H9 (cell line): ENCODE measurements at regions not wholly inside any gene's neighbourhood (a gene's known extent, or its start where the extent isn't known, plus 50 kb on each side); places are given as distances from the start of the nearest gene placed in this dataset.

Experiments used
- DNase-seq: peaks from one replicate; pipeline ENCODE4 v3.0.0-alpha.2; 2017
- H2AFZ ChIP-seq: one replicate; pipeline ENCODE4 v1.6.1; 2013; ENCODE audit warnings: mild to moderate bottlenecking, low read length, control low read depth, moderate library complexity
- H2AK5ac ChIP-seq: 2 replicates; pipeline ENCODE4 v1.6.1; 2013; ENCODE audit warnings: low read length, control low read depth, mixed read lengths; ENCODE audit not compliant: insufficient read length
- H2BK120ac ChIP-seq: one replicate; pipeline ENCODE4 v1.6.1; 2013; ENCODE audit warnings: low read depth, mild to moderate bottlenecking, low read length, control low read depth, inconsistent platforms; ENCODE audit not compliant: poor library complexity, severe bottlenecking
- H2BK12ac ChIP-seq: 2 replicates; pipeline ENCODE4 v1.6.1; 2013; ENCODE audit warnings: low read length, control low read depth, mixed read lengths, low read depth; ENCODE audit not compliant: insufficient read length
- H2BK15ac ChIP-seq: 2 replicates; pipeline ENCODE4 v1.6.1; 2013; ENCODE audit warnings: low read depth, low read length, control low read depth
- H2BK20ac ChIP-seq: one replicate; pipeline ENCODE4 v1.6.1; 2013; ENCODE audit warnings: low read depth, mild to moderate bottlenecking, low read length, control low read depth, inconsistent platforms; ENCODE audit not compliant: poor library complexity, severe bottlenecking
- H2BK5ac ChIP-seq: 2 replicates; pipeline ENCODE4 v1.6.1; 2013; ENCODE audit warnings: low read length, control low read depth, mixed read lengths; ENCODE audit not compliant: insufficient read length
- H3K14ac ChIP-seq: 2 replicates; pipeline ENCODE4 v1.6.1; 2013; ENCODE audit warnings: low read length, control low read depth; ENCODE audit not compliant: insufficient read depth
- H3K18ac ChIP-seq: 2 replicates; pipeline ENCODE4 v1.6.1; 2013; ENCODE audit warnings: low read depth, mild to moderate bottlenecking, mixed read lengths, low read length, control low read depth; ENCODE audit not compliant: insufficient read length
- H3K23ac ChIP-seq: 2 replicates; pipeline ENCODE4 v1.6.1; 2013; ENCODE audit warnings: low read length, control low read depth, mixed read lengths, low read depth; ENCODE audit not compliant: insufficient read length
- H3K23me2 ChIP-seq: 2 replicates; pipeline ENCODE4 v1.6.1; 2013; ENCODE audit warnings: low read depth, mild to moderate bottlenecking, mixed read lengths, low read length, control low read depth; ENCODE audit not compliant: insufficient read length, poor library complexity, severe bottlenecking
- H3K27ac ChIP-seq: 2 replicates; pipeline ENCODE4 v1.5.1; 2013; ENCODE audit warnings: low read length, control low read depth, mixed read lengths, low read depth; ENCODE audit not compliant: insufficient read length
- H3K27me3 ChIP-seq: 2 replicates; pipeline ENCODE4 v1.6.1; 2013; ENCODE audit warnings: low read length, control low read depth, inconsistent platforms; ENCODE audit not compliant: insufficient read depth
- H3K4ac ChIP-seq: 2 replicates; pipeline ENCODE4 v1.6.1; 2013; ENCODE audit warnings: low read depth, mild to moderate bottlenecking, control low read depth, inconsistent platforms, low read length, moderate library complexity
- H3K4me1 ChIP-seq: 2 replicates; pipeline ENCODE4 v1.6.1; 2013; ENCODE audit warnings: low read length, control low read depth, inconsistent platforms; ENCODE audit not compliant: insufficient read depth
- H3K4me2 ChIP-seq: 2 replicates; pipeline ENCODE4 v1.6.1; 2013; ENCODE audit warnings: low read length, control low read depth, mixed read lengths; ENCODE audit not compliant: insufficient read length, insufficient read depth
- H3K56ac ChIP-seq: 2 replicates; pipeline ENCODE4 v1.6.1; 2013; ENCODE audit warnings: low read depth, mild to moderate bottlenecking, mixed read lengths, low read length, control low read depth; ENCODE audit not compliant: insufficient read length
- H3K79me1 ChIP-seq: 2 replicates; pipeline ENCODE4 v1.6.1; 2013; ENCODE audit warnings: low read depth, mild to moderate bottlenecking, moderate library complexity, low read length, control low read depth, inconsistent platforms; ENCODE audit not compliant: insufficient read depth, poor library complexity, severe bottlenecking
- H3K79me2 ChIP-seq: 2 replicates; pipeline ENCODE4 v1.6.1; 2013; ENCODE audit warnings: low read length, control low read depth, inconsistent platforms; ENCODE audit not compliant: insufficient read depth
- H3K9ac ChIP-seq: 2 replicates; pipeline ENCODE4 v1.6.1; 2013; ENCODE audit warnings: low read length, control low read depth, mixed read lengths; ENCODE audit not compliant: insufficient read length; ENCODE audit errors: extremely low read depth
- H3K9me3 ChIP-seq: one replicate; pipeline ENCODE4 v1.6.1; 2013; ENCODE audit warnings: low read depth, low read length, inconsistent platforms; ENCODE audit not compliant: control insufficient read depth
- H3T11ph ChIP-seq: one replicate; pipeline ENCODE4 v1.6.1; 2013; ENCODE audit warnings: mild to moderate bottlenecking, low read length, control low read depth, inconsistent platforms
- H4K20me1 ChIP-seq: one replicate; pipeline ENCODE4 v1.6.1; 2013; ENCODE audit not compliant: control insufficient read depth, insufficient read length, insufficient read depth
- H4K5ac ChIP-seq: 2 replicates; pipeline ENCODE4 v1.6.1; 2013; ENCODE audit warnings: low read depth, mild to moderate bottlenecking, mixed read lengths, low read length, control low read depth; ENCODE audit not compliant: insufficient read length
- H4K8ac ChIP-seq: replicated peaks from 2 replicates; pipeline ENCODE4 v1.6.1; 2013; ENCODE audit warnings: low read length, control low read depth, mixed read lengths, low read depth; ENCODE audit not compliant: insufficient read length
- H4K91ac ChIP-seq: 2 replicates; pipeline ENCODE4 v1.6.1; 2013; ENCODE audit warnings: low read depth, mild to moderate bottlenecking, moderate library complexity, mixed read lengths, low read length, control low read depth; ENCODE audit not compliant: insufficient read length
- H3K27ac Mint-ChIP-seq, 3 experiments: 2 replicates in 2 of 3; 3 replicates in 1 of 3; pipeline ENCODE4 v1.8.0; 2020 to 2021; ENCODE audit warnings: mixed read lengths in 3 of 3, mild to moderate bottlenecking in 1 of 3, moderate library complexity in 1 of 3
- H3K27me3 Mint-ChIP-seq: 2 replicates; pipeline ENCODE4 v1.8.0; 2021; ENCODE audit warnings: low read depth, mild to moderate bottlenecking, moderate library complexity, mixed read lengths
- H3K36me3 Mint-ChIP-seq, 3 experiments: 2 replicates in 2 of 3; 3 replicates in 1 of 3; pipeline ENCODE4 v1.8.0; 2020 to 2021; ENCODE audit warnings: low read depth in 3 of 3, mixed read lengths in 3 of 3; ENCODE audit not compliant: insufficient read depth in 1 of 3
- H3K4me1 Mint-ChIP-seq, 2 experiments: 2 replicates each; pipeline ENCODE4 v1.8.0; 2020; ENCODE audit warnings: mixed read lengths in 2 of 2
- H3K4me3 Mint-ChIP-seq, 2 experiments: 2 replicates in 1 of 2; 3 replicates in 1 of 2; pipeline ENCODE4 v1.8.0; 2020 to 2021; ENCODE audit warnings: mild to moderate bottlenecking in 2 of 2, mixed read lengths in 2 of 2, moderate library complexity in 1 of 2
- H3K9me3 Mint-ChIP-seq, 2 experiments: 2 replicates in 1 of 2; 3 replicates in 1 of 2; pipeline ENCODE4 v1.8.0; 2020; ENCODE audit warnings: mild to moderate bottlenecking in 2 of 2, mixed read lengths in 2 of 2, moderate library complexity in 1 of 2
- WGBS: extraction: QIAGEN DNeasy Blood & Tissue Kit; methylation state at CpG from one replicate; pipeline ENCODE4 v1.1.7; 2013; ENCODE audit warnings: missing lambda C conversion rate, low lambda C conversion rate, mixed read lengths; ENCODE audit not compliant: insufficient read length; ENCODE audit errors: extremely low coverage; 5-methylcytosine and 5-hydroxymethylcytosine counted together
- TF ChIP-seq, protein P1 (sequence below): fragments of 200-600 bp; sonication (generic); conservative IDR thresholded peaks from 3 replicates; pipeline ENCODE4 v1.8.0; 2021; ENCODE audit warnings: antibody characterized with exemption, mild to moderate bottlenecking

- Mint-ChIP-seq H3K4me3 (no peak overlapping the region), H3K27ac (no peak overlapping the region), H3K27me3 (no peaks in the 10 kb centered on the region), H3K9me3 (no peaks in the 10 kb centered on the region), H3K36me3 (no peaks in the 10 kb centered on the region), H3K4me1 (peaks cover 4% of the 10 kb centered on the region in 2 experiments)
- Histone ChIP-seq H3K4ac (no peak overlapping the region), H4K91ac (no peak overlapping the region), H3K4me2 (no peak overlapping the region), H3K9ac (no peak overlapping the region), H2AK5ac (no peak overlapping the region), H3K27me3 (no peaks in the 10 kb centered on the region), H4K20me1 (no peaks in the 10 kb centered on the region), H4K8ac (no peak overlapping the region), H3K79me1 (no peaks in the 10 kb centered on the region), H2BK5ac (no peak overlapping the region), H2BK20ac (no peak overlapping the region), H2BK12ac (no peak overlapping the region), H3K27ac (no peak overlapping the region), H2AFZ (no peak overlapping the region), H3K23me2 (no peaks in the 10 kb centered on the region), H2BK15ac (no peak overlapping the region), H3K9me3 (no peaks in the 10 kb centered on the region), H3K56ac (no peak overlapping the region), H3K14ac (no peak overlapping the region), H3K4me1 (peaks cover 1% of the 10 kb centered on the region; the same call in 1 of the 2 replicates), H3T11ph (no peak overlapping the region), H2BK120ac (no peak overlapping the region), H3K79me2 (no peaks in the 10 kb centered on the region), H4K5ac (no peak overlapping the region), H3K18ac (no peak overlapping the region), H3K23ac (no peak overlapping the region)
- no CpG with 5 or more reads among the region's 7 CpGs for WGBS
- no peak for DNase-seq
- TF ChIP-seq, protein P1, sequence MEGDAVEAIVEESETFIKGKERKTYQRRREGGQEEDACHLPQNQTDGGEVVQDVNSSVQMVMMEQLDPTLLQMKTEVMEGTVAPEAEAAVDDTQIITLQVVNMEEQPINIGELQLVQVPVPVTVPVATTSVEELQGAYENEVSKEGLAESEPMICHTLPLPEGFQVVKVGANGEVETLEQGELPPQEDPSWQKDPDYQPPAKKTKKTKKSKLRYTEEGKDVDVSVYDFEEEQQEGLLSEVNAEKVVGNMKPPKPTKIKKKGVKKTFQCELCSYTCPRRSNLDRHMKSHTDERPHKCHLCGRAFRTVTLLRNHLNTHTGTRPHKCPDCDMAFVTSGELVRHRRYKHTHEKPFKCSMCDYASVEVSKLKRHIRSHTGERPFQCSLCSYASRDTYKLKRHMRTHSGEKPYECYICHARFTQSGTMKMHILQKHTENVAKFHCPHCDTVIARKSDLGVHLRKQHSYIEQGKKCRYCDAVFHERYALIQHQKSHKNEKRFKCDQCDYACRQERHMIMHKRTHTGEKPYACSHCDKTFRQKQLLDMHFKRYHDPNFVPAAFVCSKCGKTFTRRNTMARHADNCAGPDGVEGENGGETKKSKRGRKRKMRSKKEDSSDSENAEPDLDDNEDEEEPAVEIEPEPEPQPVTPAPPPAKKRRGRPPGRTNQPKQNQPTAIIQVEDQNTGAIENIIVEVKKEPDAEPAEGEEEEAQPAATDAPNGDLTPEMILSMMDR, result no peak
Observed at GRCh38 chr4:136441629-136442282, 1090.5 kb downstream of the PCDH18 start.
